Endothelial cell (in vitro differentiated cells): ENCODE measurements at regions not wholly inside any gene's neighbourhood (a gene's known extent, or its start where the extent isn't known, plus 50 kb on each side); places are given as distances from the start of the nearest gene placed in this dataset.

Experiments used
- DNase-seq: peaks from one replicate; pipeline ENCODE4 v3.0.0; 2021; ENCODE audit warnings: low spot score
- H3K27ac Mint-ChIP-seq: one replicate; pipeline ENCODE4 v1.8.0; 2021; ENCODE audit warnings: mixed read lengths, inconsistent platforms; ENCODE audit not compliant: unreplicated experiment
- H3K27me3 Mint-ChIP-seq: one replicate; pipeline ENCODE4 v1.8.0; 2021; ENCODE audit warnings: mild to moderate bottlenecking, moderate library complexity, mixed read lengths, inconsistent platforms; ENCODE audit not compliant: unreplicated experiment
- H3K36me3 Mint-ChIP-seq: one replicate; pipeline ENCODE4 v1.8.0; 2021; ENCODE audit warnings: mild to moderate bottlenecking, low read depth, mixed read lengths, inconsistent platforms; ENCODE audit not compliant: unreplicated experiment
- H3K4me1 Mint-ChIP-seq: one replicate; pipeline ENCODE4 v1.8.0; 2021; ENCODE audit warnings: mild to moderate bottlenecking, mixed read lengths, inconsistent platforms; ENCODE audit not compliant: unreplicated experiment
- H3K4me3 Mint-ChIP-seq: one replicate; pipeline ENCODE4 v1.8.0; 2021; ENCODE audit warnings: mild to moderate bottlenecking, mixed read lengths, inconsistent platforms; ENCODE audit not compliant: unreplicated experiment
- H3K9me3 Mint-ChIP-seq: one replicate; pipeline ENCODE4 v1.8.0; 2021; ENCODE audit warnings: mixed read lengths, inconsistent platforms; ENCODE audit not compliant: unreplicated experiment
- TF ChIP-seq, protein P1 (sequence below): fragments of 200-600 bp; sonication (generic); IDR thresholded peaks from one replicate; pipeline ENCODE4 v1.5.0; 2021; ENCODE audit warnings: antibody characterized with exemption; ENCODE audit not compliant: unreplicated experiment

DNA sequence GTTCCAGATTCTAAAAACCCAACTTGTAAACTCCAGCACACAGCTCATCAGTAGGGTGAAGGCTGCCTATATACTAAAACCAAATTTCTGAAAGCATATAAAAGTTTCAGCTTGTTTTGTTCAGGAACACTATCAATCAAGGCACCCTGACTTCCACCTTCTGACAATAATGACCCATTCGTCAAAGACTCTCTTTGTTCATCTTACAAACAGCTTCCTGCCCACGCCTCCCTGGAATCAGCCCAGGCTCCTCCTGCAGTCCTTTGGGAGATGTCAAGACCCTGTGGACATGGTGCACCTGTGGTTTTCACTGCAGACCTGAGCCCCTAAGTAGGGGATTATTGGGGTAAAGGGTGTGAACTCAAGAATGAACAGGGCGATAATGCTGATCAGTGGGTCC is 178.9 kb upstream of the CAMK1G start:
- no peak overlapping the region for H3K4me3 Mint-ChIP-seq
- H3K9me3 Mint-ChIP-seq = no peaks in the 10 kb centered on the region
- H3K4me1 Mint-ChIP-seq = peaks cover 8% of the 10 kb centered on the region
- no peak for DNase-seq
- H3K36me3 Mint-ChIP-seq = no peaks in the 10 kb centered on the region
- H3K27me3 Mint-ChIP-seq = no peaks in the 10 kb centered on the region
- TF ChIP-seq, protein P1, sequence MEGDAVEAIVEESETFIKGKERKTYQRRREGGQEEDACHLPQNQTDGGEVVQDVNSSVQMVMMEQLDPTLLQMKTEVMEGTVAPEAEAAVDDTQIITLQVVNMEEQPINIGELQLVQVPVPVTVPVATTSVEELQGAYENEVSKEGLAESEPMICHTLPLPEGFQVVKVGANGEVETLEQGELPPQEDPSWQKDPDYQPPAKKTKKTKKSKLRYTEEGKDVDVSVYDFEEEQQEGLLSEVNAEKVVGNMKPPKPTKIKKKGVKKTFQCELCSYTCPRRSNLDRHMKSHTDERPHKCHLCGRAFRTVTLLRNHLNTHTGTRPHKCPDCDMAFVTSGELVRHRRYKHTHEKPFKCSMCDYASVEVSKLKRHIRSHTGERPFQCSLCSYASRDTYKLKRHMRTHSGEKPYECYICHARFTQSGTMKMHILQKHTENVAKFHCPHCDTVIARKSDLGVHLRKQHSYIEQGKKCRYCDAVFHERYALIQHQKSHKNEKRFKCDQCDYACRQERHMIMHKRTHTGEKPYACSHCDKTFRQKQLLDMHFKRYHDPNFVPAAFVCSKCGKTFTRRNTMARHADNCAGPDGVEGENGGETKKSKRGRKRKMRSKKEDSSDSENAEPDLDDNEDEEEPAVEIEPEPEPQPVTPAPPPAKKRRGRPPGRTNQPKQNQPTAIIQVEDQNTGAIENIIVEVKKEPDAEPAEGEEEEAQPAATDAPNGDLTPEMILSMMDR = no peak
- no peak overlapping the region for H3K27ac Mint-ChIP-seq

DNA sequence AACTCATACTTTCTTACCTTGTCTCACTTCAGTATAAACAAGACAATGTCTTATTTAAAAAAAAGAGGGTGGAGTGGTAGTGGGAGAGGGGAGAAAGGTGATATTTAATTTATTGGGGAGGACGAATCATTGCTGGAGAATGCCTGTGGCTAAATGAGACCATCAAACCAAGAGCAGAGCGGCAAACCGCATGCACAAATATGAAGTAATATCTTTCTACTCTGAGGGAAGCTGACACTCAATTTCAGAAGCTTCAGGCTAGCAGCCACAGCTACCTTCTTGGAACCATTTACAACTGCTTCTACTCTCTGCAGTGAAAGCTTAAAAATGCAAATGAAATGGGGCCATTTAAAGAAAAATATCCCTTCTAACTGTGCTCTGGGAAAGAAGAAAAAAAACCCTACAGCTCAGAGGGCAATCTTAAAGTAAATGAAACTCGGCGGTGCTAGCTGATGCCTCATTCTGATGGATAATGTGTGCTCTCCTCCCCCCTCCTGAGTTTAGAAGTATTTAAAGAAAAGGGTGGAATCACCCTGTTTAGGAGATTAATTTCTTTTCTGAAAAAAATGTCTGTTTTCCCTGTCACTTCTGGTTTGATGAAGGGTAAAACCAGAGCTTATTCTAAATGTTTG is 178.2 kb upstream of the CAMK1G start:
- TF ChIP-seq, protein P1 = no peak
- no peak for DNase-seq
- H3K36me3 Mint-ChIP-seq = no peaks in the 10 kb centered on the region
- H3K4me3 Mint-ChIP-seq = no peak overlapping the region
- H3K4me1 Mint-ChIP-seq = peaks cover 8% of the 10 kb centered on the region
- no peak overlapping the region for H3K27ac Mint-ChIP-seq
- no peaks in the 10 kb centered on the region for H3K27me3 Mint-ChIP-seq
- no peaks in the 10 kb centered on the region for H3K9me3 Mint-ChIP-seq

DNA sequence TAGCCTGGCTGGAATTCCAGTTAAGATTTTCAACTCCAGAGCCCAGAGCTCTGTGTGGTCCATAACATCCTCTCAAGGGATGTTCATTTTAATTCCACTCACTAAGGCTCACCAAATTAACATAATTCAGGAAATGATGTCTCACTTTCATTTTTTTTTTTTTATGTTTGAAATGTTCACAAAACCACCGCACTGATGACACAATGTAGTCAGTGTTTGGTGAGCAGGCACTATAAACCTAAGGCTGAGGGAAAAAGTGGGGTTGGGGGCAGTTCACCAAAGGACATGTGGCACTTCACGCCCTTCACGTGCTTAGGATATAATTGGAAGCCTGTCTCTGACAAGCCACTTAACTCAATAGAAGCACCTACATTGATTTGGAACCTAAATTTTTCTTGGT is 177.3 kb upstream of the CAMK1G start:
- no peaks in the 10 kb centered on the region for H3K9me3 Mint-ChIP-seq
- no peaks in the 10 kb centered on the region for H3K36me3 Mint-ChIP-seq
- no peaks in the 10 kb centered on the region for H3K27me3 Mint-ChIP-seq
- peaks cover 8% of the 10 kb centered on the region for H3K4me1 Mint-ChIP-seq
- H3K4me3 Mint-ChIP-seq = no peak overlapping the region
- TF ChIP-seq, protein P1 = no peak
- H3K27ac Mint-ChIP-seq = no peak overlapping the region
- DNase-seq = no peak

DNA sequence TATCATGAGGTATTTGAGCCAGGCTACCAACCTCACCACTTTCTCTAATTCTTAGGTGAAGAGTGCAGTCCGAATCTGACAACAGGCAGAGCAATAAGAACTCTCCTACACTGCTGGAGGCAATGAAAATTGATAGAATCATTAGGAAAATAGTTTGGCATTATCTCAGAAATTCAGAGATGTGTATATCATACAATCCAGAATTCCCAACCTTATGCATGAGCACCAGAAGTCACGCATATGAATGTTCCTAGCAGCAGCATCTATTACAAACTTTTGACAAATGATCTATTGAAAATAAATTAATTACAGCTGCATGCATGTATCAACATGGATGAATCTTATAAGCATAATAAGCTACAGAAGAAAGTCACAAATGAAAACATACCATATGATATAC is 176.9 kb upstream of the CAMK1G start:
- Mint-ChIP-seq H3K4me3 (no peak overlapping the region), H3K27ac (no peak overlapping the region), H3K27me3 (no peaks in the 10 kb centered on the region), H3K36me3 (no peaks in the 10 kb centered on the region), H3K9me3 (no peaks in the 10 kb centered on the region), H3K4me1 (peaks cover 11% of the 10 kb centered on the region)
- no peak for DNase-seq
- TF ChIP-seq, protein P1 = no peak

DNA sequence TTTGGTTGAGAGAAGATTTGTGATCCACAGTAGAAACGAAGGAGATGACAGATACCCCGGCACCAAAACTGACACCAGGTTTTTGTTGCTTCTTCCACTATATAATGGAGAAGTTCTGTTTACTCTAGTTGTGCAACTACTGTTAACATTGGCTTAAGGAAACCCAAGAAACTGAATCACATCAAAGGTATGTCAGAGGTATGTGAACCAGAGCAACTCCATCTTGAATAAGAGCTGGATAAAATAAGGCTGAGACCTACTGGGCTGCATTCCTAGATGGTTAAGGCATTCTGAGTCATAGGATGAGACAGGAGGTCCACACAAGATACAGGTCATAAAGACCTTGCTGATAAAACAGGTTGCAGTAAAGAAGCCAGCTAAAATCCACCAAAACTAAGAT is 173.7 kb upstream of the CAMK1G start:
- TF ChIP-seq, protein P1 = no peak
- H3K27me3 Mint-ChIP-seq = no peaks in the 10 kb centered on the region
- no peak overlapping the region for H3K27ac Mint-ChIP-seq
- no peaks in the 10 kb centered on the region for H3K9me3 Mint-ChIP-seq
- no peaks in the 10 kb centered on the region for H3K36me3 Mint-ChIP-seq
- no peak for DNase-seq
- no peak overlapping the region for H3K4me3 Mint-ChIP-seq
- peaks cover 6% of the 10 kb centered on the region for H3K4me1 Mint-ChIP-seq
